IMR-90 (cell line): ENCODE measurements at regions not wholly inside any gene's neighbourhood (a gene's known extent, or its start where the extent isn't known, plus 50 kb on each side); places are given as distances from the start of the nearest gene placed in this dataset.

ENCODE experiments used
- ATAC-seq: fragments of 200-7000 bp; cut with Tn5 transposase; 2 replicates; pipeline ENCODE4 v1.9.1; 2020; ENCODE audit warnings: low read depth, mild to moderate bottlenecking, moderate library complexity
- BruUV-seq: library from RNA; stranded (reverse); fragments of 400-500 nt; replicated peaks from 2 replicates; lab custom pipeline; 2021; lab: Mats Ljungman, UMichigan
- CTCF ChIA-PET: fragments of 300-600 bp; formaldehyde crosslinking; extraction: SDS; loops from one replicate; lab custom pipeline; 2021; ENCODE audit warnings: antibody characterized with exemption; lab: Yijun Ruan, JAX
- POLR2A ChIA-PET: fragments of 300-600 bp; sonication (Branson Sonifier 250); formaldehyde crosslinking; loops from one replicate; lab custom pipeline; 2022; ENCODE audit warnings: antibody characterized with exemption; ENCODE audit not compliant: unreplicated experiment; lab: Charles Lee
- DNase-seq: peaks from one replicate; pipeline ENCODE4 v3.0.0; 2013
- H2AFZ ChIP-seq: replicated peaks from 2 replicates; pipeline ENCODE3; 2013; ENCODE audit warnings: low read length, mild to moderate bottlenecking; ENCODE audit not compliant: poor library complexity
- H2AK5ac ChIP-seq: 2 replicates; pipeline ENCODE4 v1.6.1; 2013; ENCODE audit warnings: low read depth, low read length, inconsistent platforms
- H2AK9ac ChIP-seq: replicated peaks from 2 replicates; pipeline ENCODE3; 2013; ENCODE audit warnings: mild to moderate bottlenecking, low read depth, low read length, moderate library complexity; ENCODE audit not compliant: poor library complexity
- H2BK120ac ChIP-seq: 2 replicates; pipeline ENCODE4 v1.6.1; 2013; ENCODE audit warnings: low read depth, low read length, inconsistent platforms
- H2BK15ac ChIP-seq: 3 replicates; pipeline ENCODE4 v1.6.1; 2013; ENCODE audit warnings: low read depth, low read length, inconsistent platforms
- H2BK20ac ChIP-seq: 2 replicates; pipeline ENCODE4 v1.6.1; 2013; ENCODE audit warnings: low read depth, mild to moderate bottlenecking, inconsistent platforms, low read length, moderate library complexity
- H2BK5ac ChIP-seq: 2 replicates; pipeline ENCODE4 v1.6.1; 2013; ENCODE audit warnings: mild to moderate bottlenecking, low read depth, low read length, inconsistent platforms; ENCODE audit not compliant: poor library complexity, severe bottlenecking
- H3K14ac ChIP-seq: replicated peaks from 2 replicates; pipeline ENCODE4 v1.6.1; 2013; ENCODE audit warnings: low read depth, low read length, inconsistent platforms
- H3K18ac ChIP-seq: 2 replicates; pipeline ENCODE4 v1.6.1; 2013; ENCODE audit warnings: low read depth, low read length, control low read depth
- H3K23ac ChIP-seq: 2 replicates; pipeline ENCODE4 v1.6.1; 2013; ENCODE audit warnings: low read depth, low read length, inconsistent platforms
- H3K27ac ChIP-seq: 2 replicates; pipeline ENCODE4 v1.5.1; 2013; ENCODE audit warnings: mild to moderate bottlenecking, control low read depth, low read length; ENCODE audit not compliant: insufficient read depth
- H3K27me3 ChIP-seq: 2 replicates; pipeline ENCODE4 v1.6.1; 2013; ENCODE audit warnings: low read length; ENCODE audit not compliant: control insufficient read depth, insufficient read depth
- H3K36me3 ChIP-seq: 2 replicates; pipeline ENCODE4 v1.6.1; 2013; ENCODE audit warnings: low read length, mixed read lengths; ENCODE audit not compliant: control insufficient read depth, insufficient read depth
- H3K4ac ChIP-seq: 2 replicates; pipeline ENCODE4 v1.6.1; 2013; ENCODE audit warnings: low read depth, low read length, inconsistent platforms
- H3K4me1 ChIP-seq: 2 replicates; pipeline ENCODE4 v1.6.1; 2013; ENCODE audit warnings: low read length, mixed read lengths; ENCODE audit not compliant: control insufficient read depth, insufficient read depth
- H3K4me2 ChIP-seq: 2 replicates; pipeline ENCODE4 v1.6.1; 2013; ENCODE audit warnings: low read depth, mild to moderate bottlenecking, control low read depth, low read length, moderate library complexity
- H3K4me3 ChIP-seq: 2 replicates; pipeline ENCODE4 v1.5.1; 2013; ENCODE audit warnings: low read depth, mild to moderate bottlenecking, control low read depth, low read length, moderate library complexity; ENCODE audit not compliant: insufficient read depth
- H3K56ac ChIP-seq: 2 replicates; pipeline ENCODE4 v1.6.1; 2013; ENCODE audit warnings: low read length, inconsistent platforms; ENCODE audit not compliant: insufficient read depth; ENCODE audit errors: extremely low read depth
- H3K79me1 ChIP-seq, 2 experiments: 2 replicates each; pipeline ENCODE4 v1.6.1; 2013; ENCODE audit warnings: low read length in 2 of 2, inconsistent platforms in 1 of 2, low read depth in 1 of 2
- H3K9ac ChIP-seq: 2 replicates; pipeline ENCODE4 v1.6.1; 2013; ENCODE audit warnings: low read depth, low read length, control low read depth
- H3K9me1 ChIP-seq: 2 replicates; pipeline ENCODE4 v1.6.1; 2013; ENCODE audit warnings: low read length, inconsistent platforms; ENCODE audit not compliant: insufficient read depth
- H3K9me3 ChIP-seq: 2 replicates; pipeline ENCODE4 v1.6.1; 2013; ENCODE audit warnings: low read length; ENCODE audit not compliant: control insufficient read depth, insufficient read depth
- H4K20me1 ChIP-seq: 2 replicates; pipeline ENCODE4 v1.6.1; 2013; ENCODE audit warnings: low read length, inconsistent platforms; ENCODE audit not compliant: insufficient read depth
- H4K5ac ChIP-seq: 2 replicates; pipeline ENCODE4 v1.6.1; 2013; ENCODE audit warnings: mild to moderate bottlenecking, low read depth, low read length, control low read depth
- H4K8ac ChIP-seq, 2 experiments: 2 replicates each; pipeline ENCODE4 v1.6.1; 2013; ENCODE audit warnings: low read depth in 2 of 2, low read length in 2 of 2, control low read depth in 1 of 2, inconsistent platforms in 1 of 2
- H4K91ac ChIP-seq: 2 replicates; pipeline ENCODE4 v1.6.1; 2013; ENCODE audit warnings: low read depth, low read length, inconsistent platforms; ENCODE audit not compliant: insufficient read depth
- MXI1 ChIP-seq: IDR thresholded peaks from 2 replicates; pipeline ENCODE4 v1.6.1; 2012; ENCODE audit warnings: low read depth, mild to moderate bottlenecking, low read length, moderate library complexity, borderline replicate concordance
- POLR2A ChIP-seq: IDR thresholded peaks from 2 replicates; pipeline ENCODE4 v1.6.1; 2012; ENCODE audit warnings: mild to moderate bottlenecking, low read depth, low read length
- RAD21 ChIP-seq: IDR thresholded peaks from 2 replicates; pipeline ENCODE4 v1.6.1; 2012; ENCODE audit warnings: low read length, improper control_type of control experiment
- WGBS, 2 experiments: methylation state at CpG; one replicate each; pipeline versions ENCODE4 v1.1.5 to v1.1.7; 2013; ENCODE audit warnings: missing lambda C conversion rate in 2 of 2; ENCODE audit not compliant: insufficient read length in 1 of 2; ENCODE audit errors: extremely low coverage in 2 of 2; 5-methylcytosine and 5-hydroxymethylcytosine counted together
- dilution Hi-C: fragments of 300-500 bp; cut with HindIII; formaldehyde crosslinking; loops from one replicate; pipeline ENCODE4 v1.14.3; 2018; ENCODE audit warnings: low sequenced_read_pairs; ENCODE audit not compliant: unreplicated experiment
- in situ Hi-C: fragments of 300-500 bp; cut with MboI; formaldehyde crosslinking; loops from 3 replicates; pipeline ENCODE4 v1.14.3; 2019; ENCODE audit warnings: low sequenced_read_pairs, inconsistent platforms, mixed read lengths
- intact Hi-C: fragments of 100-400 bp; cut with micrococcal nuclease; formaldehyde crosslinking; loops from 2 replicates; pipeline ENCODE4 v1.10.0; 2022

GRCh38 chr10:30115626-30115940 is 56.2 kb upstream of the JCAD start:
- Histone ChIP-seq H3K18ac (no peak overlapping the region), H2BK5ac (no peak overlapping the region)

More at GRCh38 chr10:30115626-30115940, 56.2 kb upstream of the JCAD start:
- no peak for ATAC-seq
- Histone ChIP-seq H3K27me3 (peaks cover 7% of the 10 kb centered on the region), H4K20me1 (no peaks in the 10 kb centered on the region), H3K27ac (no peak overlapping the region), H2AK5ac (no peak overlapping the region), H2BK20ac (no peak overlapping the region), H3K4me2 (peak overlapping the region; percentile 18), H3K79me1 (no peaks in the 10 kb centered on the region; a peak in 1 of 4 replicates), H2AFZ (no peak overlapping the region), H3K9me1 (peaks cover 10% of the 10 kb centered on the region; the same call in 1 of the 2 replicates), H3K23ac (no peak overlapping the region), H3K4me3 (no peak overlapping the region), H4K8ac (no peak overlapping the region), H3K9me3 (no peaks in the 10 kb centered on the region), H3K36me3 (no peaks in the 10 kb centered on the region), H2BK120ac (no peak overlapping the region; the same call in 1 of the 2 replicates), H4K5ac (no peak overlapping the region), H3K9ac (no peak overlapping the region), H3K56ac (no peak overlapping the region), H4K91ac (no peak overlapping the region), H3K14ac (peak overlapping the region; percentile 60; the same call in 1 of the 2 replicates), H3K4me1 (no peaks in the 10 kb centered on the region; the same call in 1 of the 2 replicates), H2AK9ac (no peak overlapping the region), H2BK15ac (no peak overlapping the region), H3K4ac (no peak overlapping the region)
- DNase-seq, result no peak
- ChIA-PET POLR2A (interaction anchor here (0.6 kb wide), 1 partner anchor 65 kb away, joined by 3 read pairs; no protein-coding TSS in a partner anchor), CTCF (no interaction called here)
- BruUV-seq, result no TSS peak
- WGBS, 2 experiments, result 43% methylated on average over 2 of the region's 6 CpGs; no CpG with 5 or more reads in 1 of the 2 experiments
- intact Hi-C loops (no loop called here), dilution Hi-C loops (no loop called here), in situ Hi-C loops (no loop called here)
- TF ChIP-seq RAD21, result no peak
- TF ChIP-seq MXI1, result no peak
- no peak for TF ChIP-seq POLR2A
